PC-9 (cell line): ENCODE measurements at regions not wholly inside any gene's neighbourhood (a gene's known extent, or its start where the extent isn't known, plus 50 kb on each side); places are given as distances from the start of the nearest gene placed in this dataset.

Experiments used
- EZH2 ChIP-seq: fragments of 200-600 bp; sonication (generic); IDR thresholded peaks from 2 replicates; pipeline ENCODE4 v1.8.0; 2017; ENCODE audit warnings: antibody characterized with exemption, low read depth
- TF ChIP-seq, protein P1 (sequence below): fragments of 200-600 bp; sonication (generic); conservative IDR thresholded peaks from 2 replicates; pipeline ENCODE4 v1.6.1; 2017; ENCODE audit warnings: mixed run types, antibody characterized with exemption, mild to moderate bottlenecking, moderate library complexity

DNA sequence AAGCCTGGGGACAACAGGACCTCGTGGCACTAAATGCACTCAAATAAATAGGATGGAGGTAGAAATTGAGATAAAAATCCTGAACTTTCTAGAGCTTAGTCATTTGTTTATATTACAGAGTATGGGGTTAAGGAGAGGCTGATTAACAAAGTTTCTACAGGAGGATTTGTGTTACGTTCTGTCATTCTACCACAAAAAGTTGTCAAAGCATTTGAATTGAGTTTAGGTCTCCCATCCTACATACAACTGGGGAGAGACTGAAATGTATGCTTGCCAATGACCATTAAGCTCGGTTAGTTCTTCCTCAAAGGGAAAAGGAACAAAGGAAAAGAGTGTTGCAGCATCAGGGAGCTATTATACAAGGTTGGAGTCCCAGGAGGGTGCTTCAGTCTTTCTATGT lies 597.9 kb downstream of the COL12A1 start:
- TF ChIP-seq, protein P1, sequence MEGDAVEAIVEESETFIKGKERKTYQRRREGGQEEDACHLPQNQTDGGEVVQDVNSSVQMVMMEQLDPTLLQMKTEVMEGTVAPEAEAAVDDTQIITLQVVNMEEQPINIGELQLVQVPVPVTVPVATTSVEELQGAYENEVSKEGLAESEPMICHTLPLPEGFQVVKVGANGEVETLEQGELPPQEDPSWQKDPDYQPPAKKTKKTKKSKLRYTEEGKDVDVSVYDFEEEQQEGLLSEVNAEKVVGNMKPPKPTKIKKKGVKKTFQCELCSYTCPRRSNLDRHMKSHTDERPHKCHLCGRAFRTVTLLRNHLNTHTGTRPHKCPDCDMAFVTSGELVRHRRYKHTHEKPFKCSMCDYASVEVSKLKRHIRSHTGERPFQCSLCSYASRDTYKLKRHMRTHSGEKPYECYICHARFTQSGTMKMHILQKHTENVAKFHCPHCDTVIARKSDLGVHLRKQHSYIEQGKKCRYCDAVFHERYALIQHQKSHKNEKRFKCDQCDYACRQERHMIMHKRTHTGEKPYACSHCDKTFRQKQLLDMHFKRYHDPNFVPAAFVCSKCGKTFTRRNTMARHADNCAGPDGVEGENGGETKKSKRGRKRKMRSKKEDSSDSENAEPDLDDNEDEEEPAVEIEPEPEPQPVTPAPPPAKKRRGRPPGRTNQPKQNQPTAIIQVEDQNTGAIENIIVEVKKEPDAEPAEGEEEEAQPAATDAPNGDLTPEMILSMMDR: no peak
- TF ChIP-seq EZH2: no peak
